ENCODE measurements at regions not wholly inside any gene's neighbourhood (a gene's known extent, or its start where the extent isn't known, plus 50 kb on each side); places are given as distances from the start of the nearest gene placed in this dataset.

- Histone ChIP-seq H3K9ac (ENCODE audit: extremely low read depth, insufficient read length, low read length) (no peak overlapping the region), H2BK5ac (ENCODE audit: insufficient read length, low read length) (no peak overlapping the region), H3K79me2 (ENCODE audit: insufficient read depth, low read length) (no peaks in the 10 kb centered on the region), H3K23ac (ENCODE audit: insufficient read length, low read depth, low read length) (no peak overlapping the region), H3K27me3 (ENCODE audit: insufficient read depth, low read length) (no peaks in the 10 kb centered on the region), H4K91ac (ENCODE audit: insufficient read length, low read depth, low read length) (no peak overlapping the region), H2BK20ac (ENCODE audit: low read depth, low read length, poor library complexity, severe bottlenecking) (no peak overlapping the region), H3K23me2 (ENCODE audit: insufficient read length, low read depth, low read length, poor library complexity, severe bottlenecking) (no peaks in the 10 kb centered on the region), H4K5ac (ENCODE audit: insufficient read length, low read depth, low read length) (no peak overlapping the region), H3K79me1 (ENCODE audit: insufficient read depth, low read depth, low read length, poor library complexity, severe bottlenecking) (no peaks in the 10 kb centered on the region), H3K9me3 (ENCODE audit: control insufficient read depth, low read depth, low read length) (no peaks in the 10 kb centered on the region), H3K4me2 (ENCODE audit: insufficient read depth, insufficient read length, low read length) (no peak overlapping the region), H3K14ac (ENCODE audit: insufficient read depth, low read length) (no peak overlapping the region), H3K4me1 (ENCODE audit: insufficient read depth, low read length) (no peaks in the 10 kb centered on the region), H4K20me1 (ENCODE audit: control insufficient read depth, insufficient read depth, insufficient read length) (no peaks in the 10 kb centered on the region), H3K56ac (ENCODE audit: insufficient read length, low read depth, low read length) (no peak overlapping the region), H2AK5ac (ENCODE audit: insufficient read length, low read length) (no peak overlapping the region), H2BK120ac (ENCODE audit: low read depth, low read length, poor library complexity, severe bottlenecking) (no peak overlapping the region), H4K8ac (replicated peaks; ENCODE audit: insufficient read length, low read depth, low read length) (no peak overlapping the region), H2BK15ac (ENCODE audit: low read depth, low read length) (no peak overlapping the region), H2BK12ac (ENCODE audit: insufficient read length, low read depth, low read length) (no peak overlapping the region), H3T11ph (ENCODE audit: low read length) (no peak overlapping the region), H3K18ac (ENCODE audit: insufficient read length, low read depth, low read length) (no peak overlapping the region), H3K27ac (ENCODE audit: insufficient read length, low read depth, low read length) (no peak overlapping the region), H3K4ac (ENCODE audit: low read depth, low read length) (no peak overlapping the region), H2AFZ (ENCODE audit: low read length) (no peak overlapping the region)
- Mint-ChIP-seq H3K4me3 (no peak overlapping the region), H3K4me1 (peaks cover 5 to 7% of the 10 kb centered on the region in 2 experiments), H3K36me3 (ENCODE audit: insufficient read depth in 1 of 3, low read depth in 3 of 3) (peaks cover 0 to 8% (median 2%) of the 10 kb centered on the region in 3 experiments; a peak in 3 of 7 replicates), H3K27me3 (ENCODE audit: low read depth) (no peaks in the 10 kb centered on the region), H3K27ac (no peak overlapping the region), H3K9me3 (peaks cover 0 to 5% of the 10 kb centered on the region in 2 experiments; a peak in 2 of 5 replicates)
- no CpG with 5 or more reads among the region's 2 CpGs for WGBS (ENCODE audit: extremely low coverage, insufficient read length, low lambda C conversion rate)
- no peak for DNase-seq
- TF ChIP-seq CTCF (conservative IDR thresholded peaks at IDR 0.05), result no peak
Measured at GRCh38 chr11:80338231-80338630, 897.4 kb upstream of the TENM4 start.

Measured in H9 (cell line).